ENCODE measurements at regions not wholly inside any gene's neighbourhood (a gene's known extent, or its start where the extent isn't known, plus 50 kb on each side); places are given as distances from the start of the nearest gene placed in this dataset.

- no peaks in the 10 kb centered on the region for H3K4me1 ChIP-seq (ENCODE audit: control insufficient read depth in 1 of 2, insufficient read depth in 2 of 2, low read depth in 1 of 2, low read length in 1 of 2)
- no peaks in the 10 kb centered on the region for H3F3A ChIP-seq (replicated peaks; ENCODE audit: insufficient read depth)
- DNase-seq: no peak
- H3K27ac ChIP-seq (ENCODE audit: low read depth in 2 of 2, low read length in 1 of 2): no peak overlapping the region
- H3K4me2 ChIP-seq: no peak overlapping the region
- no peaks in the 10 kb centered on the region for H4K20me1 ChIP-seq (ENCODE audit: insufficient read depth)
- CTCF ChIA-PET: interaction anchor here (1.1 kb wide), 1 partner anchor 101 kb away, joined by 5 read pairs; no protein-coding TSS in a partner anchor
- no peak overlapping the region for H3K9ac ChIP-seq
- no peaks in the 10 kb centered on the region for H3K36me3 ChIP-seq (replicated peaks in 1 of 2; ENCODE audit: control insufficient read depth in 1 of 2, insufficient read depth in 2 of 2, low read length in 1 of 2)
- no peak overlapping the region for H3K4me3 ChIP-seq (ENCODE audit: low read depth in 2 of 2, low read length in 1 of 2)
- no peaks in the 10 kb centered on the region for H3K79me2 ChIP-seq (ENCODE audit: insufficient read depth)
- no peaks in the 10 kb centered on the region for H3K9me2 ChIP-seq
- WGBS (ENCODE audit: low lambda C conversion rate): 21% methylated on average over 5 of the region's 5 CpGs
- POLR2A ChIA-PET: no interaction called here
- no peaks in the 10 kb centered on the region for H3K9me3 ChIP-seq
- no peak for TF ChIP-seq TEAD4 (IDR thresholded peaks at IDR 0.05; ENCODE audit: borderline replicate concordance, insufficient read depth)
- no peak for TF ChIP-seq RXRA (IDR thresholded peaks at IDR 0.05; ENCODE audit: borderline replicate concordance, low read depth)
- no peak for TF ChIP-seq USF1 (IDR thresholded peaks at IDR 0.05; ENCODE audit: borderline replicate concordance, low read depth)
- no peak for TF ChIP-seq MEF2A (IDR thresholded peaks at IDR 0.05; ENCODE audit: borderline replicate concordance, low read depth)
- TF ChIP-seq GATA2 (CRISPR knock-in tag; IDR thresholded peaks at IDR 0.05): no peak
- TF ChIP-seq RAD21 (IDR thresholded peaks at IDR 0.05; ENCODE audit: low read length): no peak
- TF ChIP-seq RCOR1 (IDR thresholded peaks at IDR 0.05; ENCODE audit: low read length): no peak
- no peak for TF ChIP-seq FOXM1 (IDR thresholded peaks at IDR 0.05; ENCODE audit: low read depth)
- no peak for TF ChIP-seq IRF3 (IDR thresholded peaks at IDR 0.05; ENCODE audit: low read depth, low read length)
- TF ChIP-seq SMC3 (IDR thresholded peaks at IDR 0.05; ENCODE audit: low read depth, low read length): no peak
- TF ChIP-seq EZH2phosphoT487 (IDR thresholded peaks at IDR 0.05; ENCODE audit: borderline replicate concordance, low read depth): no peak
- H2AFZ ChIP-seq (ENCODE audit: low read depth): no peak overlapping the region
- H3K27me3 ChIP-seq (ENCODE audit: insufficient read depth): no peaks in the 10 kb centered on the region
These were observed 156.6 kb downstream of the OTOR start for GRCh38 chr20:16904751-16905150.

- Histone ChIP-seq H2AFZ (ENCODE audit: low read depth) (no peak overlapping the region), H3K79me2 (ENCODE audit: insufficient read depth) (no peaks in the 10 kb centered on the region), H3K4me2 (no peak overlapping the region), H3K36me3 (replicated peaks in 1 of 2; ENCODE audit: control insufficient read depth in 1 of 2, insufficient read depth in 2 of 2, low read length in 1 of 2) (no peaks in the 10 kb centered on the region), H3K9me3 (no peaks in the 10 kb centered on the region), H3K27me3 (ENCODE audit: insufficient read depth) (no peaks in the 10 kb centered on the region), H3K9me2 (no peaks in the 10 kb centered on the region), H3K4me1 (ENCODE audit: control insufficient read depth in 1 of 2, insufficient read depth in 2 of 2, low read depth in 1 of 2, low read length in 1 of 2) (no peaks in the 10 kb centered on the region), H3K27ac (ENCODE audit: low read depth in 2 of 2, low read length in 1 of 2) (no peak overlapping the region), H3F3A (replicated peaks; ENCODE audit: insufficient read depth) (no peaks in the 10 kb centered on the region), H4K20me1 (ENCODE audit: insufficient read depth) (no peaks in the 10 kb centered on the region), H3K9ac (no peak overlapping the region), H3K4me3 (ENCODE audit: low read depth in 2 of 2, low read length in 1 of 2) (no peak overlapping the region)
- ChIA-PET POLR2A (no interaction called here), CTCF (no interaction called here)
- DNase-seq: no peak
- no peak for TF ChIP-seq MAX (IDR thresholded peaks at IDR 0.05; ENCODE audit: low read depth)
- TF ChIP-seq FOSL2 (IDR thresholded peaks at IDR 0.05; ENCODE audit: borderline replicate concordance, low read depth): no peak
- WGBS (ENCODE audit: low lambda C conversion rate): 0% methylated on average over 1 of the region's 1 CpG
These were observed 166.1 kb downstream of the OTOR start for GRCh38 chr20:16914277-16914676.

All from SK-N-SH (cell line).